Left renal cortex interstitium (tissue), 4 donors: ENCODE measurements at regions not wholly inside any gene's neighbourhood (a gene's known extent, or its start where the extent isn't known, plus 50 kb on each side); places are given as distances from the start of the nearest gene placed in this dataset.

Source experiments
- DNase-seq, 4 donors: peaks; one replicate each; pipeline ENCODE4 v3.0.0-alpha.2; 2013; ENCODE audit warnings: low read depth in 4 of 4, low spot score in 2 of 4, missing footprints in 1 of 4

GRCh38 chr7:131224996-131225395, 102.7 kb upstream of the MKLN1 start:
- DNase-seq = no peak

GRCh38 chr7:131225619-131226513, 101.8 kb upstream of the MKLN1 start:
- DNase-seq = peak in 1 of 4 donors; percentile 23

GRCh38 chr7:131226514-131226865, 101.2 kb upstream of the MKLN1 start:
- DNase-seq = no peak

GRCh38 chr7:131231381-131232220, 96.1 kb upstream of the MKLN1 start:
- DNase-seq = no peak

GRCh38 chr7:131232768-131233167, 94.9 kb upstream of the MKLN1 start:
- DNase-seq = no peak

- no peak for DNase-seq
These were observed 94.5 kb upstream of the MKLN1 start for GRCh38 chr7:131233193-131233592.

GRCh38 chr7:131234719-131235488, 92.8 kb upstream of the MKLN1 start:
- DNase-seq = no peak

- no peak for DNase-seq
These were observed 92.0 kb upstream of the MKLN1 start for GRCh38 chr7:131235489-131236317.

GRCh38 chr7:131236318-131236672, 91.4 kb upstream of the MKLN1 start:
- no peak for DNase-seq

- no peak for DNase-seq
These were observed 89.2 kb upstream of the MKLN1 start for GRCh38 chr7:131238347-131238931.

GRCh38 chr7:131241386-131241785, 86.3 kb upstream of the MKLN1 start:
- DNase-seq = no peak

GRCh38 chr7:131242123-131242650, 85.5 kb upstream of the MKLN1 start:
- no peak for DNase-seq

- DNase-seq = no peak
These were observed 83.3 kb upstream of the MKLN1 start for GRCh38 chr7:131244259-131244852.

- DNase-seq = no peak
These were observed 78.7 kb upstream of the MKLN1 start for GRCh38 chr7:131249003-131249402.

GRCh38 chr7:131249483-131249882, 78.2 kb upstream of the MKLN1 start:
- no peak for DNase-seq

GRCh38 chr7:131250331-131250730, 77.3 kb upstream of the MKLN1 start:
- peak in 1 of 4 donors; percentile 17 for DNase-seq

GRCh38 chr7:131251371-131251770, 76.3 kb upstream of the MKLN1 start:
- no peak for DNase-seq

- DNase-seq = no peak
These were observed 74.7 kb upstream of the MKLN1 start for GRCh38 chr7:131252976-131253375.

GRCh38 chr7:131254211-131254610, 73.5 kb upstream of the MKLN1 start:
- no peak for DNase-seq
